K562 (cell line): ENCODE measurements at regions not wholly inside any gene's neighbourhood (a gene's known extent, or its start where the extent isn't known, plus 50 kb on each side); places are given as distances from the start of the nearest gene placed in this dataset.

Experiments
- ATAC-seq: fragments of 200-7000 bp; cut with Tn5 transposase; 3 replicates; pipeline ENCODE4 v1.9.1; 2020; ENCODE audit warnings: moderate library complexity
- BruUV-seq: library from RNA; stranded (reverse); fragments of 400-500 nt; replicated peaks from 2 replicates; lab custom pipeline; 2021; lab: Mats Ljungman, UMichigan
- CTCF ChIA-PET: fragments of 300-600 bp; formaldehyde crosslinking; extraction: SDS; loops from one replicate; lab custom pipeline; 2021; ENCODE audit warnings: low intra/inter-chr PET ratio; lab: Yijun Ruan, JAX
- POLR2A ChIA-PET: fragments of 300-600, 350-650 bp; sonication (Branson Sonifier 250); formaldehyde crosslinking; extraction: SDS; loops from one replicate; lab custom pipeline; 2021; ENCODE audit warnings: antibody characterized with exemption, inconsistent platforms; lab: Yijun Ruan, JAX
- DNase-seq, 4 experiments: peaks; one replicate each; pipeline versions ENCODE4 v3.0.0 to v3.0.0-alpha.2; 2011 to 2018; ENCODE audit warnings: low spot score in 3 of 4, mixed read lengths in 3 of 4; ENCODE audit errors: extremely low read depth in 1 of 4
- FAIRE-seq: peaks from 2 replicates; lab custom pipeline; 2011; peaks lifted over from hg19 to GRCh38; lab: Jason Lieb, UNC
- H2AFZ ChIP-seq: 2 replicates; pipeline ENCODE4 v1.6.0; 2011; ENCODE audit warnings: low read depth, low read length, control low read depth, inconsistent platforms
- H3K27ac ChIP-seq: fragments of 200-600 bp; 3 replicates; pipeline ENCODE4 v1.8.0; 2011; ENCODE audit warnings: low read depth, mild to moderate bottlenecking, control low read depth, inconsistent platforms, low read length, moderate library complexity, mixed read lengths; ENCODE audit errors: extremely low read depth
- H3K27me3 ChIP-seq, 2 experiments: fragments of 300-600 bp in 1 of 2; 2 replicates in 1 of 2; 3 replicates in 1 of 2; pipeline versions ENCODE4 v1.6.0 to v1.8.0; 2011; ENCODE audit warnings: inconsistent platforms in 2 of 2, low read length in 2 of 2, mild to moderate bottlenecking in 1 of 2, mixed read lengths in 1 of 2, moderate library complexity in 1 of 2; ENCODE audit not compliant: control insufficient read depth in 2 of 2, insufficient read depth in 2 of 2
- H3K36me3 ChIP-seq: fragments of 300-600 bp; 3 replicates; pipeline ENCODE4 v1.8.0; 2011; ENCODE audit warnings: mild to moderate bottlenecking, low read length, inconsistent platforms; ENCODE audit not compliant: control insufficient read depth, insufficient read depth
- H3K4me1 ChIP-seq, 2 experiments: fragments of 200-600 bp in 1 of 2; replicated peaks in 1 of 2; 2 replicates in 1 of 2; 3 replicates in 1 of 2; pipeline versions ENCODE4 v1.5.1 to v1.8.0; 2011; ENCODE audit warnings: inconsistent platforms in 2 of 2, low read length in 2 of 2, mild to moderate bottlenecking in 1 of 2, mixed read lengths in 1 of 2, moderate library complexity in 1 of 2; ENCODE audit not compliant: control insufficient read depth in 2 of 2, insufficient read depth in 2 of 2
- H3K4me2 ChIP-seq: 2 replicates; pipeline ENCODE4 v1.6.1; 2011; ENCODE audit warnings: low read length, control low read depth, inconsistent platforms, mixed read lengths; ENCODE audit not compliant: insufficient read depth
- H3K4me3 ChIP-seq: fragments of 200-600 bp; sonication (generic), shearing (Covaris generic); 2 replicates; pipeline ENCODE4 v1.5.1; 2016; ENCODE audit warnings: control low read depth, inconsistent platforms
- H3K79me2 ChIP-seq: fragments of 200-600 bp; 3 replicates; pipeline ENCODE4 v1.8.0; 2011; ENCODE audit warnings: low read length, inconsistent platforms; ENCODE audit not compliant: control insufficient read depth, insufficient read depth
- H3K9ac ChIP-seq, 2 experiments: 2 replicates each; pipeline versions ENCODE4 v1.6.0 to v1.6.1; 2011; ENCODE audit warnings: low read depth in 2 of 2, low read length in 2 of 2, control low read depth in 1 of 2, inconsistent platforms in 1 of 2, mild to moderate bottlenecking in 1 of 2, mixed read lengths in 1 of 2; ENCODE audit not compliant: insufficient read depth in 1 of 2
- H3K9me1 ChIP-seq: one replicate; pipeline ENCODE4 v1.6.0; 2011; ENCODE audit warnings: inconsistent platforms, mild to moderate bottlenecking, low read length, moderate library complexity; ENCODE audit not compliant: control insufficient read depth, insufficient read depth
- H3K9me3 ChIP-seq: replicated peaks from 2 replicates; pipeline ENCODE4 v1.5.1; 2011; ENCODE audit warnings: low read depth, low read length, inconsistent platforms; ENCODE audit not compliant: control insufficient read depth, insufficient read depth
- H4K20me1 ChIP-seq: replicated peaks from 2 replicates; pipeline ENCODE4 v1.6.1; 2011; ENCODE audit warnings: low read length, inconsistent platforms, mixed read lengths; ENCODE audit not compliant: control insufficient read depth, insufficient read depth
- BRF1 ChIP-seq: IDR thresholded peaks from 3 replicates; pipeline ENCODE4 v1.6.1; 2011; ENCODE audit warnings: borderline replicate concordance, mild to moderate bottlenecking; ENCODE audit not compliant: insufficient read length; ENCODE audit errors: extremely low read depth
- HDAC2 ChIP-seq: fragments of 450-650 bp; IDR thresholded peaks from 2 replicates; pipeline ENCODE4 v1.6.1; 2016; ENCODE audit warnings: mild to moderate bottlenecking
- KDM4B ChIP-seq, 2 experiments: fragments of 450-650 bp in 1 of 2; sonication (generic) in 1 of 2; IDR thresholded peaks; 2 replicates each; pipeline ENCODE4 v1.6.1; 2016 to 2017; ENCODE audit warnings: borderline replicate concordance in 2 of 2, antibody characterized with exemption in 1 of 2, low read depth in 1 of 2, mild to moderate bottlenecking in 1 of 2
- NFATC3 ChIP-seq: fragments of 450-650 bp; IDR thresholded peaks from 2 replicates; pipeline ENCODE4 v1.6.1; 2017; ENCODE audit warnings: mild to moderate bottlenecking
- OTX1 ChIP-seq: fragments of 450-650 bp; formaldehyde crosslinking; IDR thresholded peaks from 2 replicates; pipeline ENCODE4 v1.4.0; 2022; ENCODE audit warnings: mild to moderate bottlenecking
- PCBP2 ChIP-seq: fragments of 200-400 bp; formaldehyde crosslinking; IDR thresholded peaks from 2 replicates; pipeline ENCODE4 v1.6.1; 2018; ENCODE audit warnings: low read length, low read depth, mild to moderate bottlenecking, moderate library complexity; ENCODE audit not compliant: poor library complexity, severe bottlenecking
- RBM25 ChIP-seq: fragments of 200-400 bp; formaldehyde crosslinking; IDR thresholded peaks from 2 replicates; pipeline ENCODE4 v1.6.1; 2018; ENCODE audit warnings: low read length, low read depth, moderate library complexity; ENCODE audit not compliant: severe bottlenecking
- XRCC5 ChIP-seq: fragments of 200-400 bp; formaldehyde crosslinking; IDR thresholded peaks from 2 replicates; pipeline ENCODE4 v1.6.1; 2017; ENCODE audit warnings: low read depth, mild to moderate bottlenecking, low read length
- ZBTB12 ChIP-seq: fragments of 250-450 bp; sonication (Bioruptor Pico); IDR thresholded peaks from 2 replicates; pipeline ENCODE4 v1.4.0; 2020
- ZBTB26 ChIP-seq: fragments of 450-650 bp; formaldehyde crosslinking; IDR thresholded peaks from 2 replicates; pipeline ENCODE4 v1.4.0; 2022; ENCODE audit warnings: missing genetic modification characterization
- ZNF146 ChIP-seq: IDR thresholded peaks from one replicate; pipeline ENCODE4 v1.6.1; 2018; ENCODE audit warnings: missing compliant biosample characterization; ENCODE audit not compliant: unreplicated experiment
- ZNF175 ChIP-seq: fragments of 200-800 bp; sonication (Bioruptor generic); IDR thresholded peaks from 2 replicates; pipeline ENCODE4 v1.6.1; 2016; ENCODE audit warnings: low read depth, mild to moderate bottlenecking, missing genetic modification characterization, missing compliant biosample characterization
- ZNF384 ChIP-seq: IDR thresholded peaks from 2 replicates; pipeline ENCODE4 v1.6.1; 2012; ENCODE audit warnings: low read depth, low read length, improper control_type of control experiment
- ZNF830 ChIP-seq: fragments of 250-450 bp; sonication (Bioruptor Pico); IDR thresholded peaks from 2 replicates; pipeline ENCODE4 v1.5.0; 2021; ENCODE audit warnings: mild to moderate bottlenecking
- WGBS: fragments of 100-300 bp; shearing (Covaris generic); methylation state at CpG from one replicate; pipeline ENCODE4 v1.1.6; 2016; ENCODE audit warnings: low coverage, mixed read lengths; ENCODE audit not compliant: insufficient coverage; ENCODE audit errors: missing lambda C conversion rate; 5-methylcytosine and 5-hydroxymethylcytosine counted together
- in situ Hi-C: fragments of 300-500 bp; cut with MboI; formaldehyde crosslinking; loops from 4 replicates; pipeline ENCODE4 v1.15.0; 2018; ENCODE audit warnings: inconsistent platforms, mixed read lengths
- intact Hi-C: fragments of 100-400 bp; cut with micrococcal nuclease; formaldehyde crosslinking; loops from 2 replicates; pipeline ENCODE4 v1.14.2; 2022

GRCh38 chr22:47617186-47617585, 854.7 kb downstream of the TBC1D22A start:
- H3K4me1 ChIP-seq: peaks cover 0 to 4% of the 10 kb centered on the region in 2 experiments; a peak in 1 of 5 replicates
- no peaks in the 10 kb centered on the region for H3K9me1 ChIP-seq
- in situ Hi-C loops (no loop called here), intact Hi-C loops (no loop called here)
- no peaks in the 10 kb centered on the region for H3K79me2 ChIP-seq
- 0% methylated on average over 3 of the region's 3 CpGs for whole genome bisulfite sequencing
- FAIRE-seq (no peak), DNase-seq (no peak), ATAC-seq (no peak)
- CTCF ChIA-PET: interaction anchor here (0.6 kb wide), 1 partner anchor 803 kb away, joined by 3 read pairs; no protein-coding TSS in a partner anchor
- POLR2A ChIA-PET: no interaction called here
- H3K9ac ChIP-seq: no peak overlapping the region
- H3K4me2 ChIP-seq: no peak overlapping the region
- no peaks in the 10 kb centered on the region; the same call in 1 of the 2 replicates for H4K20me1 ChIP-seq
- peaks cover 6 to 46% of the 10 kb centered on the region in 2 experiments; a peak in 4 of 5 replicates for H3K27me3 ChIP-seq
- H3K27ac ChIP-seq: no peak overlapping the region
- H3K36me3 ChIP-seq: no peaks in the 10 kb centered on the region
- BruUV-seq: no TSS peak
- H2AFZ ChIP-seq: no peak overlapping the region
- TF ChIP-seq RBM25 (peak; percentile 57), ZNF146 (CRISPR knock-in tag) (peak; percentile 91), ZNF384 (no peak)
- H3K9me3 ChIP-seq: no peaks in the 10 kb centered on the region
- no peak overlapping the region for H3K4me3 ChIP-seq

GRCh38 chr22:47616396-47617020, 854.1 kb downstream of the TBC1D22A start:
- no TSS peak for BruUV-seq
- intact Hi-C loops (no loop called here), in situ Hi-C loops (no loop called here)
- H3K9ac ChIP-seq: no peak overlapping the region
- 1% methylated on average over 11 of the region's 11 CpGs for WGBS
- H3K4me3 ChIP-seq: no peak overlapping the region
- no peaks in the 10 kb centered on the region for H3K9me1 ChIP-seq
- no peak overlapping the region for H2AFZ ChIP-seq
- no peaks in the 10 kb centered on the region for H3K79me2 ChIP-seq
- H3K27me3 ChIP-seq: peaks cover 6 to 47% of the 10 kb centered on the region in 2 experiments; a peak in 4 of 5 replicates
- DNase-seq: no peak
- H3K27ac ChIP-seq: no peak overlapping the region
- ATAC-seq: no peak
- H3K36me3 ChIP-seq: no peaks in the 10 kb centered on the region
- H3K4me2 ChIP-seq: no peak overlapping the region
- H3K9me3 ChIP-seq: no peaks in the 10 kb centered on the region
- ChIA-PET POLR2A (no interaction called here), CTCF (no interaction called here)
- no peaks in the 10 kb centered on the region; the same call in 1 of the 2 replicates for H4K20me1 ChIP-seq
- FAIRE-seq: no peak
- H3K4me1 ChIP-seq: peaks cover 0 to 4% of the 10 kb centered on the region in 2 experiments; a peak in 1 of 5 replicates
- TF ChIP-seq NFATC3 (no peak), ZBTB26 (CRISPR knock-in tag) (no peak), ZNF830 (CRISPR knock-in tag) (no peak), ZNF175 (CRISPR knock-in tag) (no peak), ZNF384 (no peak), XRCC5 (no peak), KDM4B (IDR thresholded peaks at IDR 0.05; ENCODE audit: borderline replicate concordance in 2 of 2, low read depth in 1 of 2) (no peak), HDAC2 (no peak), ZBTB12 (CRISPR knock-in tag) (no peak), PCBP2 (no peak), OTX1 (CRISPR knock-in tag) (no peak), BRF1 (no peak)
